ENCODE measurements at regions not wholly inside any gene's neighbourhood (a gene's known extent, or its start where the extent isn't known, plus 50 kb on each side); places are given as distances from the start of the nearest gene placed in this dataset.

DNA sequence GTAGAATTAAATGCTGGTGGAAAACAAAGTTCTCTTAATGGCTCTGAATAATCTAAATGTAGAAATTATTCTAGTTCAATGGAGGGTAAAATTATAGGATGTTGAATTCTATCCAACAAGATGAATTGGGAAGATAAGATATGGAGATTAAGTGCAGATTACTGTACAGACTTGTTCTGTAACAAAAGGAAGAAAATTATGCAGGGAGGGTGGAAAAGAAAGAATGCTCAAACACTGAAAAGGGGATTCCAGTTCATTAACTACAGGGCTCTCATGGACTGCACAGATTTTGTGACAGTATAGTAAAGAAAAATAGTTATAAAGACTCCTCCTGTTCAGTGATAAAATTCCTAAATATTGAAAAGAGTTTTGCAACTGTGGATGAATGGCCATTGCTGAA is 1794.0 kb upstream of the PCDH7 start:
- TF ChIP-seq POLR2AphosphoS5 (IDR thresholded peaks at IDR 0.05) (no peak), POLR2A (IDR thresholded peaks at IDR 0.05) (no peak), EP300 (IDR thresholded peaks at IDR 0.05) (no peak)
- TF ChIP-seq, protein P1, sequence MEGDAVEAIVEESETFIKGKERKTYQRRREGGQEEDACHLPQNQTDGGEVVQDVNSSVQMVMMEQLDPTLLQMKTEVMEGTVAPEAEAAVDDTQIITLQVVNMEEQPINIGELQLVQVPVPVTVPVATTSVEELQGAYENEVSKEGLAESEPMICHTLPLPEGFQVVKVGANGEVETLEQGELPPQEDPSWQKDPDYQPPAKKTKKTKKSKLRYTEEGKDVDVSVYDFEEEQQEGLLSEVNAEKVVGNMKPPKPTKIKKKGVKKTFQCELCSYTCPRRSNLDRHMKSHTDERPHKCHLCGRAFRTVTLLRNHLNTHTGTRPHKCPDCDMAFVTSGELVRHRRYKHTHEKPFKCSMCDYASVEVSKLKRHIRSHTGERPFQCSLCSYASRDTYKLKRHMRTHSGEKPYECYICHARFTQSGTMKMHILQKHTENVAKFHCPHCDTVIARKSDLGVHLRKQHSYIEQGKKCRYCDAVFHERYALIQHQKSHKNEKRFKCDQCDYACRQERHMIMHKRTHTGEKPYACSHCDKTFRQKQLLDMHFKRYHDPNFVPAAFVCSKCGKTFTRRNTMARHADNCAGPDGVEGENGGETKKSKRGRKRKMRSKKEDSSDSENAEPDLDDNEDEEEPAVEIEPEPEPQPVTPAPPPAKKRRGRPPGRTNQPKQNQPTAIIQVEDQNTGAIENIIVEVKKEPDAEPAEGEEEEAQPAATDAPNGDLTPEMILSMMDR (IDR thresholded peaks at IDR 0.05), result no peak
- H3K4me3 ChIP-seq, result no peak overlapping the region
- H3K9me3 ChIP-seq, result no peaks in the 10 kb centered on the region
- no peaks in the 10 kb centered on the region for H3K4me1 ChIP-seq
- no peak overlapping the region for H3K27ac ChIP-seq
- DNase-seq, result no peak
- H3K27me3 ChIP-seq, result no peaks in the 10 kb centered on the region
- no peaks in the 10 kb centered on the region for H3K36me3 ChIP-seq
- no peak for ATAC-seq (ENCODE audit: low FRiP score in 2 of 2)

DNA sequence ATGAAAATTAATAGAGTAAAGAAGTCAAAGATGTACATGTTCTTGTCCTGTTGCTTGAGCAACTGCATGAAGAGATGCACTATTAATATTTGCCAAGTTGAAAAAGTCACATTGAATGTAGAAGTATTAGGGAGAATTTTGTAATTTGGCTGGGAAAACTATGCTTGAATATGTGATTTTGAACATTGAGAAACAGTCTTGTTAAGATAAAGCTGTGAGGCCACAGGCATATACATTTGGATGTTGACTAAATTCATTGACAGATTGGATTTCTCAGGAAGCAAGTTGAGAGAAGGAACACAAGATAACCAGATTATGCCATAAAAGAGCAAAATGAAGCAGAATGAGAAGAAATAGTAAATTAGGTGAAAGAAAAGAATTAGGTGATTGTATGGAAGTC is 1777.5 kb upstream of the PCDH7 start:
- no peaks in the 10 kb centered on the region for H3K9me3 ChIP-seq
- H3K27ac ChIP-seq, result no peak overlapping the region
- TF ChIP-seq EP300 (IDR thresholded peaks at IDR 0.05) (no peak), POLR2A (IDR thresholded peaks at IDR 0.05) (no peak), POLR2AphosphoS5 (IDR thresholded peaks at IDR 0.05) (no peak)
- TF ChIP-seq, protein P1 (IDR thresholded peaks at IDR 0.05), result no peak
- DNase-seq (no peak), ATAC-seq (ENCODE audit: low FRiP score in 2 of 2) (no peak)
- no peaks in the 10 kb centered on the region for H3K27me3 ChIP-seq
- no peaks in the 10 kb centered on the region for H3K4me1 ChIP-seq
- no peak overlapping the region for H3K4me3 ChIP-seq
- H3K36me3 ChIP-seq, result no peaks in the 10 kb centered on the region

DNA sequence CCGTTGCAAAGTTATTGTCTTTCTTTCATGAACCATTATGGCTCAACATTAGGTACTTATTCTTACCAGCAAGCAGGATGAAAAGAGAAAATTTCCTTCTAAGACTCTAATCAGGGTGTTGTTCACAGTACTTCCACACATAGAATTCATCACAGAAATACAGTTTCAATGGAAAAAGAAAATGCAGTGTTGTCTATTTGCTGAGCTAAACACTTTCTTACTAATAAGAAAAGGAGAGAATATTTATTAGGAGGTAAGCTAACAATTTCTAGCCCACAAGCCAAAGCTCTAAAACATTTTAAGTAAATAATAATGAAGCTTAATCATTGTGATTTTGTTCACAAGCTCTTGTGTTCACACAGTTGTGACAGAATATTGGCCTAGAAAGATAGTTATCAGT is 1772.8 kb upstream of the PCDH7 start:
- Histone ChIP-seq H3K4me1 (no peaks in the 10 kb centered on the region), H3K27me3 (no peaks in the 10 kb centered on the region), H3K27ac (no peak overlapping the region), H3K9me3 (no peaks in the 10 kb centered on the region), H3K4me3 (no peak overlapping the region), H3K36me3 (no peaks in the 10 kb centered on the region)
- no peak for ATAC-seq (ENCODE audit: low FRiP score in 2 of 2)
- DNase-seq, result no peak
- 61 to 67% methylated on average over 1 of the region's 1 CpG for WGBS, 2 donors
- TF ChIP-seq EP300 (IDR thresholded peaks at IDR 0.05) (no peak), POLR2A (IDR thresholded peaks at IDR 0.05) (no peak), POLR2AphosphoS5 (IDR thresholded peaks at IDR 0.05) (no peak)
- TF ChIP-seq, protein P1 (IDR thresholded peaks at IDR 0.05), result no peak

DNA sequence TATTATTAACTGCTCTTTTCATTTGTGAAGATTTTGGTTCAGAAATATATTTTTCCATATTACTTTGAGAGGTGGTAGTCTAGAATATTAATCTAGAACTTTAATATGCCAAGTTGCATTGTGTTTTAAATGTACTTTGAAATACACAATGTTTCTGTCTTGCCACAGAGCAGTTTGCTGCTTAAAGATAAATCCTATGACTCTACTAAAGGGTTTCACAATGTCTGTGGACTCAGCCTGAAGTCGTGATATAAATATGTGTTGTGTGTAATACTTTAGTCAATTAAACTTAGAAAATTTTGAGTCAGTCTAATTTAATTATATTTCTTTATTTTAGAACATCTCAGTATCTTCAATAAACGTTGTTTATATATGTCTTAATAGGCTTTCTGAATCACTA is 1771.7 kb upstream of the PCDH7 start:
- 56 to 60% methylated on average over 2 of the region's 2 CpGs for WGBS, 2 donors
- DNase-seq (no peak), ATAC-seq (ENCODE audit: low FRiP score in 2 of 2) (no peak)
- no peaks in the 10 kb centered on the region for H3K36me3 ChIP-seq
- TF ChIP-seq POLR2A (IDR thresholded peaks at IDR 0.05) (no peak), EP300 (IDR thresholded peaks at IDR 0.05) (no peak)
- H3K27me3 ChIP-seq, result no peaks in the 10 kb centered on the region
- no peak overlapping the region for H3K27ac ChIP-seq
- no peaks in the 10 kb centered on the region for H3K4me1 ChIP-seq
- no peaks in the 10 kb centered on the region for H3K9me3 ChIP-seq
- H3K4me3 ChIP-seq, result no peak overlapping the region

DNA sequence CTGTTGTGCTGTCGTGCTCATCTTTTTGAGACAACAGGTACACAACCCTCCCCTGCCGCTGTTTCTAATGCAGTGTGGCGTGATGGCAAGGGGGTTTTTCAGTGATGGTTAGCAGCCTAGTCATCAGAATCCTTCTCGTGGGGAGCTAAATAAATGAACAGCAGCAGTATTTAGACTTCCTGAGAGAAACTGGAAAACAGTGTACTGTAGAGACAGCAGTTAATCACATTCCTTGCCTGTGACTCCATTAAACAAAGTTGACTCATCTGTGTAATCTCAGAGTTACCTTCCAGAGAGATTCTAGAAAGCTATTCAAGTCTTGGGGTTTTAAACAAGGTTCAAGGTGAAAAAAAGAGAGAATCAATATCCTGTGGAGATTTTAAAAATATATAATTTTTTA is 1753.2 kb upstream of the PCDH7 start:
- WGBS, 2 donors, result 71 to 72% methylated on average over 4 of the region's 4 CpGs
- no peak for DNase-seq
- H3K4me3 ChIP-seq, result no peak overlapping the region

More for the DNA sequence above, 1753.2 kb upstream of the PCDH7 start:
- Histone ChIP-seq H3K9me3 (no peaks in the 10 kb centered on the region), H3K36me3 (no peaks in the 10 kb centered on the region), H3K27ac (no peak overlapping the region), H3K27me3 (no peaks in the 10 kb centered on the region), H3K4me1 (no peaks in the 10 kb centered on the region)
- no peak for ATAC-seq (ENCODE audit: low FRiP score in 2 of 2)
- no peak for TF ChIP-seq POLR2A (IDR thresholded peaks at IDR 0.05)
- no peak for TF ChIP-seq POLR2AphosphoS5 (IDR thresholded peaks at IDR 0.05)
- no peak for TF ChIP-seq EP300 (IDR thresholded peaks at IDR 0.05)
- TF ChIP-seq, protein P1 (IDR thresholded peaks at IDR 0.05), result no peak
